ENCODE measurements at regions not wholly inside any gene's neighbourhood (a gene's known extent, or its start where the extent isn't known, plus 50 kb on each side); places are given as distances from the start of the nearest gene placed in this dataset.

GRCh38 chr2:60167089-60167488 is 386.4 kb downstream of the BCL11A start:
- Histone ChIP-seq H3K9me3 (ENCODE audit: control insufficient read depth in 2 of 2, low read length in 2 of 2) (no peaks in the 10 kb centered on the region), H3K9ac (ENCODE audit: low read length in 2 of 2) (no peak overlapping the region), H3K36me3 (ENCODE audit: control insufficient read depth in 2 of 2, insufficient read depth in 2 of 2, low read length in 2 of 2) (no peaks in the 10 kb centered on the region), H3K27ac (ENCODE audit: low read length) (no peak overlapping the region), H3K4me1 (ENCODE audit: control insufficient read depth, insufficient read depth, low read length) (no peaks in the 10 kb centered on the region), H3K4me3 (ENCODE audit: low read length in 2 of 2) (no peak overlapping the region), H3K27me3 (ENCODE audit: control insufficient read depth in 1 of 2, insufficient read depth in 2 of 2, low read length in 2 of 2) (no peaks in the 10 kb centered on the region)

- H3K9me3 ChIP-seq (ENCODE audit: control insufficient read depth in 2 of 2, low read length in 2 of 2) = no peaks in the 10 kb centered on the region
- H3K4me3 ChIP-seq (ENCODE audit: low read length in 2 of 2) = no peak overlapping the region
- H3K9ac ChIP-seq (ENCODE audit: low read length in 2 of 2) = no peak overlapping the region
- H3K27me3 ChIP-seq (ENCODE audit: control insufficient read depth in 1 of 2, insufficient read depth in 2 of 2, low read length in 2 of 2) = no peaks in the 10 kb centered on the region
- no peak overlapping the region for H3K27ac ChIP-seq (ENCODE audit: low read length)
- no peaks in the 10 kb centered on the region for H3K4me1 ChIP-seq (ENCODE audit: control insufficient read depth, insufficient read depth, low read length)
- no peaks in the 10 kb centered on the region for H3K36me3 ChIP-seq (ENCODE audit: control insufficient read depth in 2 of 2, insufficient read depth in 2 of 2, low read length in 2 of 2)
Observed at GRCh38 chr2:60163691-60164090, 389.8 kb downstream of the BCL11A start.

- Histone ChIP-seq H3K27ac (ENCODE audit: low read length) (no peak overlapping the region), H3K27me3 (ENCODE audit: control insufficient read depth in 1 of 2, insufficient read depth in 2 of 2, low read length in 2 of 2) (no peaks in the 10 kb centered on the region), H3K36me3 (ENCODE audit: control insufficient read depth in 2 of 2, insufficient read depth in 2 of 2, low read length in 2 of 2) (no peaks in the 10 kb centered on the region), H3K4me1 (ENCODE audit: control insufficient read depth, insufficient read depth, low read length) (no peaks in the 10 kb centered on the region), H3K9ac (ENCODE audit: low read length in 2 of 2) (no peak overlapping the region), H3K9me3 (ENCODE audit: control insufficient read depth in 2 of 2, low read length in 2 of 2) (no peaks in the 10 kb centered on the region), H3K4me3 (ENCODE audit: low read length in 2 of 2) (no peak overlapping the region)
Observed at GRCh38 chr2:60159519-60159918, 393.9 kb downstream of the BCL11A start.

DNA sequence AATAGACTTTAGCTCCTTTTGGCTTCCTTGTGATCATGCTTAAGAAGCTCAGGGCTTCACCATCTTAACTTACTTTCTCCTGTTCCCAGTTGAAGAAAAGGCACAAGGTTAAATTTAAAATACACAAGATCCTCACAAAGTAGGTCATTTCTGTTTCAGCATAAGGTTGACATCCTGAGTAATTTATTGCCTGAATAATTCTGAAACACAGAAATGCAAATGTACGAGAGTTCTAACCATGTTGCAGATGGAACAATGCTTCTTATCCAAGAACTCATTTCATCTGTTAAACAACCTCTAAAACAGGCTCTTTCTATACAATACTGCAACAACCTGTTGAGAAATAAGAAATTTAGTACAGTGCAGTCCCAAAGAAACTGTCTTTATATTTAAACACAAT is 395.2 kb downstream of the BCL11A start:
- Histone ChIP-seq H3K36me3 (ENCODE audit: control insufficient read depth in 2 of 2, insufficient read depth in 2 of 2, low read length in 2 of 2) (no peaks in the 10 kb centered on the region), H3K4me3 (ENCODE audit: low read length in 2 of 2) (no peak overlapping the region), H3K27me3 (ENCODE audit: control insufficient read depth in 1 of 2, insufficient read depth in 2 of 2, low read length in 2 of 2) (no peaks in the 10 kb centered on the region), H3K9me3 (ENCODE audit: control insufficient read depth in 2 of 2, low read length in 2 of 2) (peaks cover 0 to 1% of the 10 kb centered on the region in 2 donors), H3K27ac (ENCODE audit: low read length) (no peak overlapping the region), H3K9ac (ENCODE audit: low read length in 2 of 2) (no peak overlapping the region), H3K4me1 (ENCODE audit: control insufficient read depth, insufficient read depth, low read length) (no peaks in the 10 kb centered on the region)

DNA sequence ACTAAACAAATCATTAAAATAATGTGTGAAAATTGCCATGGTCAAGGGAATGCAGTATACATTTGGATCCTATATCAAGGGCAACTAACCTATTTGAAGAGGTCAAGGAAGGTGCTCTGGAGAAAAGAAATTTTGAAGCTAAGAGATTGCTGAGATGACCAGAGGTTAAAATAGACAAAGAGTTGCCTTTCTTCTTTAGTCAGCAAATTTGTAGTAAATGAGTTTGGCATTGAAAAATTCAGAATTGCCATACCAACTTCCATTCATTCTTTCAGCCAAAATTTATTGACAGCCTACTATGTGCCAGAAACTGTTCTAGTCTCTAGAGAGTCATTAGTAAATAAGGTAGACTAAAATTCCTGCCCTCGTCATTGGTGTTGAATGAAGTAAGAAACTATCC is 396.2 kb downstream of the BCL11A start:
- Histone ChIP-seq H3K36me3 (ENCODE audit: control insufficient read depth in 2 of 2, insufficient read depth in 2 of 2, low read length in 2 of 2) (no peaks in the 10 kb centered on the region), H3K27ac (ENCODE audit: low read length) (no peak overlapping the region), H3K4me1 (ENCODE audit: control insufficient read depth, insufficient read depth, low read length) (no peaks in the 10 kb centered on the region), H3K27me3 (ENCODE audit: control insufficient read depth in 1 of 2, insufficient read depth in 2 of 2, low read length in 2 of 2) (no peaks in the 10 kb centered on the region), H3K9me3 (ENCODE audit: control insufficient read depth in 2 of 2, low read length in 2 of 2) (peaks cover 0 to 1% of the 10 kb centered on the region in 2 donors), H3K4me3 (ENCODE audit: low read length in 2 of 2) (no peak overlapping the region), H3K9ac (ENCODE audit: low read length in 2 of 2) (no peak overlapping the region)

GRCh38 chr2:60154142-60154541 is 399.3 kb downstream of the BCL11A start:
- H3K4me3 ChIP-seq (ENCODE audit: low read length in 2 of 2) = no peak overlapping the region
- no peak overlapping the region for H3K9ac ChIP-seq (ENCODE audit: low read length in 2 of 2)
- no peaks in the 10 kb centered on the region for H3K4me1 ChIP-seq (ENCODE audit: control insufficient read depth, insufficient read depth, low read length)
- no peak overlapping the region for H3K27ac ChIP-seq (ENCODE audit: low read length)
- H3K9me3 ChIP-seq (ENCODE audit: control insufficient read depth in 2 of 2, low read length in 2 of 2) = peaks cover 0 to 1% of the 10 kb centered on the region in 2 donors
- H3K27me3 ChIP-seq (ENCODE audit: control insufficient read depth in 1 of 2, insufficient read depth in 2 of 2, low read length in 2 of 2) = no peaks in the 10 kb centered on the region
- H3K36me3 ChIP-seq (ENCODE audit: control insufficient read depth in 2 of 2, insufficient read depth in 2 of 2, low read length in 2 of 2) = no peaks in the 10 kb centered on the region

DNA sequence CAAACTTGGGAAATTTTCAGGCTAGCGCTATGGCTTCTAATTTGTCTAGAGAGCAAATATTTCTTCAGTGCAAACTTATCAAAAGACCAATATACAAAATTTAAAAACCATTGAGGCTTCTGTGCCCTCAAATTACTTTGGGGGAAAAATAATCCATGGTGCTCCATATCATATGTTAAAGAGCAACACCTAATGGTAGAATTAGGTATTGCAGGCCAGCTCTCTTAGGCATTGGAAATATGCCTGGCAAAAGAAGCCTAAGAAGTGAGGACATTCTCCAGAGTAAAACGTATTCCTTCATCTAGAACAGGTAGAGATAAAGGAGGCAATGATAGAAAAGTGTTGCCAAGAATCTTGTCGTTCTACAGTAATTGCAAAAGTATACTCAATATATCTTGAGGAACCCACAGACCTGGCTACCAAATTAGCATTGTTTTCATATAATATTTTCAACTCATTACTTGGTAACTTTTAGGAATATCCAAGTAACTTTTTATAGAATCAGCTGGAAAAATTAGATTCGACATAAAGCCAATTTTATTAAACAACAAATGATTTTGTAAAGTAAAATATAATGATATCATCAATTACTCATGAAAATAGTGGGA is 401.1 kb downstream of the BCL11A start:
- Histone ChIP-seq H3K36me3 (ENCODE audit: control insufficient read depth in 2 of 2, insufficient read depth in 2 of 2, low read length in 2 of 2) (no peaks in the 10 kb centered on the region), H3K9ac (ENCODE audit: low read length in 2 of 2) (no peak overlapping the region), H3K9me3 (ENCODE audit: control insufficient read depth in 2 of 2, low read length in 2 of 2) (peaks cover 0 to 1% of the 10 kb centered on the region in 2 donors), H3K27me3 (ENCODE audit: control insufficient read depth in 1 of 2, insufficient read depth in 2 of 2, low read length in 2 of 2) (no peaks in the 10 kb centered on the region), H3K4me1 (ENCODE audit: control insufficient read depth, insufficient read depth, low read length) (no peaks in the 10 kb centered on the region), H3K4me3 (ENCODE audit: low read length in 2 of 2) (peak overlapping the region in 1 of 2 donors; percentile 7), H3K27ac (ENCODE audit: low read length) (no peak overlapping the region)

DNA sequence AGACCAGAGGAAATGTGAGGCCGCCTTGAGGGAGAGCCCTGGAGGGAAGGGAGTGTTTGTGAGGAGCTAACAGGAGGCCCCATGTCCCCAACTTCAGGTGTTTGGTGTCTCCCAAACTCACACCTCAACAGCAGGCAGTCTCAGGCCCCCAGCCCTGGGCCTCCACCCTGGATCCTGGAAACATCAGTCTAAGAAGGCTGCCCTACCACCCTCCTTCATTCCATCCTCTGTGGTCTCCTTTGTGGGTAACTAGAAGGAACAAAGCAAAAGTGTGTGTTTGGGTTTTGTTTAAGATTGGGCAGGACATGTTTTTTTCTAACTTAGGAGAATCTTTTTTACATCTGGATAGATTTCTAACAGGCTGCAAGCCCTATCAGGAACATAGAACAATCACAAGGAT is 404.3 kb downstream of the BCL11A start:
- Histone ChIP-seq H3K27ac (ENCODE audit: low read length) (no peak overlapping the region), H3K4me1 (ENCODE audit: control insufficient read depth, insufficient read depth, low read length) (no peaks in the 10 kb centered on the region), H3K36me3 (ENCODE audit: control insufficient read depth in 2 of 2, insufficient read depth in 2 of 2, low read length in 2 of 2) (no peaks in the 10 kb centered on the region), H3K27me3 (ENCODE audit: control insufficient read depth in 1 of 2, insufficient read depth in 2 of 2, low read length in 2 of 2) (no peaks in the 10 kb centered on the region), H3K9ac (ENCODE audit: low read length in 2 of 2) (no peak overlapping the region), H3K9me3 (ENCODE audit: control insufficient read depth in 2 of 2, low read length in 2 of 2) (peaks cover 0 to 4% of the 10 kb centered on the region in 2 donors), H3K4me3 (ENCODE audit: low read length in 2 of 2) (no peak overlapping the region)

GRCh38 chr2:60148716-60149115 is 404.7 kb downstream of the BCL11A start:
- no peak overlapping the region for H3K4me3 ChIP-seq (ENCODE audit: low read length in 2 of 2)
- H3K27ac ChIP-seq (ENCODE audit: low read length) = no peak overlapping the region
- peaks cover 0 to 4% of the 10 kb centered on the region in 2 donors for H3K9me3 ChIP-seq (ENCODE audit: control insufficient read depth in 2 of 2, low read length in 2 of 2)
- H3K4me1 ChIP-seq (ENCODE audit: control insufficient read depth, insufficient read depth, low read length) = no peaks in the 10 kb centered on the region
- no peaks in the 10 kb centered on the region for H3K27me3 ChIP-seq (ENCODE audit: control insufficient read depth in 1 of 2, insufficient read depth in 2 of 2, low read length in 2 of 2)
- no peaks in the 10 kb centered on the region for H3K36me3 ChIP-seq (ENCODE audit: control insufficient read depth in 2 of 2, insufficient read depth in 2 of 2, low read length in 2 of 2)
- no peak overlapping the region for H3K9ac ChIP-seq (ENCODE audit: low read length in 2 of 2)

- Histone ChIP-seq H3K4me1 (ENCODE audit: control insufficient read depth, insufficient read depth, low read length) (no peaks in the 10 kb centered on the region), H3K27ac (ENCODE audit: low read length) (no peak overlapping the region), H3K4me3 (ENCODE audit: low read length in 2 of 2) (no peak overlapping the region), H3K36me3 (ENCODE audit: control insufficient read depth in 2 of 2, insufficient read depth in 2 of 2, low read length in 2 of 2) (no peaks in the 10 kb centered on the region), H3K9me3 (ENCODE audit: control insufficient read depth in 2 of 2, low read length in 2 of 2) (peaks cover 6 to 7% of the 10 kb centered on the region in 2 donors), H3K27me3 (ENCODE audit: control insufficient read depth in 1 of 2, insufficient read depth in 2 of 2, low read length in 2 of 2) (no peaks in the 10 kb centered on the region), H3K9ac (ENCODE audit: low read length in 2 of 2) (no peak overlapping the region)
Observed at GRCh38 chr2:60140185-60140584, 413.3 kb downstream of the BCL11A start.

GRCh38 chr2:60136913-60137312 is 416.5 kb downstream of the BCL11A start:
- Histone ChIP-seq H3K27me3 (ENCODE audit: control insufficient read depth in 1 of 2, insufficient read depth in 2 of 2, low read length in 2 of 2) (no peaks in the 10 kb centered on the region), H3K9me3 (ENCODE audit: control insufficient read depth in 2 of 2, low read length in 2 of 2) (peaks cover 6 to 7% of the 10 kb centered on the region in 2 donors), H3K9ac (ENCODE audit: low read length in 2 of 2) (no peak overlapping the region), H3K36me3 (ENCODE audit: control insufficient read depth in 2 of 2, insufficient read depth in 2 of 2, low read length in 2 of 2) (no peaks in the 10 kb centered on the region), H3K27ac (ENCODE audit: low read length) (no peak overlapping the region), H3K4me3 (ENCODE audit: low read length in 2 of 2) (no peak overlapping the region), H3K4me1 (ENCODE audit: control insufficient read depth, insufficient read depth, low read length) (no peaks in the 10 kb centered on the region)
